ENCODE measurements at regions not wholly inside any gene's neighbourhood (a gene's known extent, or its start where the extent isn't known, plus 50 kb on each side); places are given as distances from the start of the nearest gene placed in this dataset.

- no peaks in the 10 kb centered on the region for H3K27me3 ChIP-seq
- H3K4me1 ChIP-seq, result no peaks in the 10 kb centered on the region
- no peaks in the 10 kb centered on the region for H3K36me3 ChIP-seq
- intact Hi-C loops (cut with DNase I), result no loop called here
- DNase-seq (ENCODE audit: extremely low spot score in 2 of 2), result no peak
- no peaks in the 10 kb centered on the region for H3K9me3 ChIP-seq
- H3K27ac ChIP-seq, result no peak overlapping the region
- no peak for TF ChIP-seq POLR2A (IDR thresholded peaks at IDR 0.05)
- TF ChIP-seq POLR2AphosphoS5 (IDR thresholded peaks at IDR 0.05; ENCODE audit: insufficient read depth in 1 of 2, low read depth in 1 of 2), result no peak
- no peak for TF ChIP-seq CTCF (IDR thresholded peaks at IDR 0.05)
- H3K4me3 ChIP-seq, result no peak overlapping the region
These were observed 352.4 kb upstream of the SMIM21 start for GRCh38 chr18:75779910-75780309.

DNA sequence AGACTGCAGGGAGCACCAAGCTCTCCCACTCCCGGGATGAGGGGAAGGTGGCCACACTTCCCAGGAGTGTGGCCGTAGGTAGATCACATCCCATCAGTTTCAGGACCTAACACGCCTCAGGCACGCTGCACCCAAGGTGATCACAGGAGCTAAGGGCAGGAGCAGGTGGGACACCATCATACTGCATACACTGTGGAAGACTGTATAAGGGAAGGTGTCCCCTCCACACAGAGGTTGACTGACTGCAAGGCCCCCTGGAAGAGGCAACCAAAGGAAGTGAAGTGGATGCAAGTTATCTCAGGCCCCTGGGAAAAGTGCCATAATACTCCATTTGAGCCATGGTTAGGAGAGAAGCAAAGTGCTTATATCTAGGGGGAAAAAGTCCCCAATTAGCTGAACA lies 351.9 kb upstream of the SMIM21 start:
- Histone ChIP-seq H3K27ac (no peak overlapping the region), H3K4me1 (no peaks in the 10 kb centered on the region), H3K27me3 (no peaks in the 10 kb centered on the region), H3K4me3 (no peak overlapping the region), H3K9me3 (no peaks in the 10 kb centered on the region), H3K36me3 (no peaks in the 10 kb centered on the region)
- TF ChIP-seq POLR2AphosphoS5 (IDR thresholded peaks at IDR 0.05; ENCODE audit: insufficient read depth in 1 of 2, low read depth in 1 of 2) (no peak), POLR2A (IDR thresholded peaks at IDR 0.05) (no peak)
- no peak for DNase-seq (ENCODE audit: extremely low spot score in 2 of 2)
- intact Hi-C loops (cut with DNase I), result no loop called here

- Histone ChIP-seq H3K4me1 (no peaks in the 10 kb centered on the region), H3K36me3 (no peaks in the 10 kb centered on the region), H3K27me3 (no peaks in the 10 kb centered on the region), H3K4me3 (no peak overlapping the region), H3K27ac (no peak overlapping the region), H3K9me3 (no peaks in the 10 kb centered on the region)
- intact Hi-C loops (cut with DNase I), result no loop called here
- no peak for TF ChIP-seq POLR2AphosphoS5 (IDR thresholded peaks at IDR 0.05; ENCODE audit: insufficient read depth in 1 of 2, low read depth in 1 of 2)
- TF ChIP-seq POLR2A (IDR thresholded peaks at IDR 0.05), result no peak
- TF ChIP-seq CTCF (IDR thresholded peaks at IDR 0.05), result no peak
- DNase-seq (ENCODE audit: extremely low spot score in 2 of 2), result no peak
These were observed 350.1 kb upstream of the SMIM21 start for GRCh38 chr18:75777630-75778029.

- H3K4me3 ChIP-seq, result no peak overlapping the region
- intact Hi-C loops (cut with DNase I), result no loop called here
- H3K36me3 ChIP-seq, result no peaks in the 10 kb centered on the region
- no peak for TF ChIP-seq CTCF (IDR thresholded peaks at IDR 0.05)
- TF ChIP-seq POLR2A (IDR thresholded peaks at IDR 0.05), result no peak
- TF ChIP-seq POLR2AphosphoS5 (IDR thresholded peaks at IDR 0.05; ENCODE audit: insufficient read depth in 1 of 2, low read depth in 1 of 2), result no peak
- H3K27me3 ChIP-seq, result no peaks in the 10 kb centered on the region
- DNase-seq (ENCODE audit: extremely low spot score in 2 of 2), result no peak
- no peak overlapping the region for H3K27ac ChIP-seq
- H3K9me3 ChIP-seq, result no peaks in the 10 kb centered on the region
- no peaks in the 10 kb centered on the region for H3K4me1 ChIP-seq
These were observed 347.6 kb upstream of the SMIM21 start for GRCh38 chr18:75775121-75775520.

DNA sequence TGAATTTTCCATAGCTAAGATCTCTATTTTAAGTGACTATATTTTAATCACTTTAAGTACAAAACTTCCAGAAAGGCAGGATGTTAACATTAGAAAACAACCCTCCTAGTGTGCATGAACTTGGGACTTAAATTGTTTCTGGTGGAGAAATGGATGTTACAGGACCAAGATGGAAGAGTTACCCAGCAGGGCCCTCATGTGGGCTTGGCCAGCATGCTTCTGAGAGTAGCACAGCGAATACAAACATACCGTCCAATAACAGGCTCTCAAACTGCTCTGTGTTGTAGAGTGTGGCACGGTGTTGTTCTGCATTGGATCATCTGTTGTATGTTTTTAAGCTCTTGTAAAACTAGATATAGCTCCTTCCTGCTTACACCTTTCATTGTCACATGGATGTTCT lies 346.1 kb upstream of the SMIM21 start:
- no peaks in the 10 kb centered on the region for H3K4me1 ChIP-seq
- DNase-seq (ENCODE audit: extremely low spot score in 2 of 2), result no peak
- H3K4me3 ChIP-seq, result no peak overlapping the region
- TF ChIP-seq POLR2AphosphoS5 (IDR thresholded peaks at IDR 0.05; ENCODE audit: insufficient read depth in 1 of 2, low read depth in 1 of 2) (no peak), POLR2A (IDR thresholded peaks at IDR 0.05) (no peak), CTCF (IDR thresholded peaks at IDR 0.05) (no peak)
- no peaks in the 10 kb centered on the region for H3K9me3 ChIP-seq
- no peaks in the 10 kb centered on the region for H3K36me3 ChIP-seq
- H3K27me3 ChIP-seq, result no peaks in the 10 kb centered on the region
- intact Hi-C loops (cut with DNase I), result no loop called here
- H3K27ac ChIP-seq, result no peak overlapping the region

DNA sequence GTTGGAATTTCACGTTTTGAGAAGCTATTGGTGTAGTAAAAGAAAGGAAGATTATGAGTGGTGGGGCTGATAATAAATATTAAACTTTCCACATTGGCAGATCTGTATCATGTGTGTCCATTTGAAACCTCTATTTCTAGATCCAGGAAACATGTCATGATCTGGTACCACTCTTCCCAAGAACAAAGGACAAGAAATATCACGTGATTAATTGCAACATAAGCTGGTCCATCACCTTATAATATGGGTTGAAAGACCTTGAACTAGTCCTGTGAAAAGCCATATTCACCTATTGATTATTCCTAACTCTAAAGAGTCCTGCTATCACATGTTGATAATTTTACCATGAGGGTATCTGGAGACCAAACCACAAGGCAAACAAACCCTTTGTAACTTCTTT lies 335.3 kb upstream of the SMIM21 start:
- intact Hi-C loops (cut with DNase I), result no loop called here
- no peak overlapping the region for H3K4me3 ChIP-seq
- no peak for DNase-seq (ENCODE audit: extremely low spot score in 2 of 2)
- no peak for TF ChIP-seq POLR2A (IDR thresholded peaks at IDR 0.05)
- TF ChIP-seq CTCF (IDR thresholded peaks at IDR 0.05), result no peak
- TF ChIP-seq POLR2AphosphoS5 (IDR thresholded peaks at IDR 0.05; ENCODE audit: insufficient read depth in 1 of 2, low read depth in 1 of 2), result no peak
- no peak overlapping the region for H3K27ac ChIP-seq
- H3K36me3 ChIP-seq, result no peaks in the 10 kb centered on the region
- no peaks in the 10 kb centered on the region for H3K27me3 ChIP-seq
- no peaks in the 10 kb centered on the region for H3K9me3 ChIP-seq
- no peaks in the 10 kb centered on the region for H3K4me1 ChIP-seq
